ENCODE measurements at regions not wholly inside any gene's neighbourhood (a gene's known extent, or its start where the extent isn't known, plus 50 kb on each side); places are given as distances from the start of the nearest gene placed in this dataset.
"Not testable (repeated sequence)": the region's sequence is repeated elsewhere in the genome, so short reads cannot be mapped to it uniquely, and the experiment has no call there.

DNA sequence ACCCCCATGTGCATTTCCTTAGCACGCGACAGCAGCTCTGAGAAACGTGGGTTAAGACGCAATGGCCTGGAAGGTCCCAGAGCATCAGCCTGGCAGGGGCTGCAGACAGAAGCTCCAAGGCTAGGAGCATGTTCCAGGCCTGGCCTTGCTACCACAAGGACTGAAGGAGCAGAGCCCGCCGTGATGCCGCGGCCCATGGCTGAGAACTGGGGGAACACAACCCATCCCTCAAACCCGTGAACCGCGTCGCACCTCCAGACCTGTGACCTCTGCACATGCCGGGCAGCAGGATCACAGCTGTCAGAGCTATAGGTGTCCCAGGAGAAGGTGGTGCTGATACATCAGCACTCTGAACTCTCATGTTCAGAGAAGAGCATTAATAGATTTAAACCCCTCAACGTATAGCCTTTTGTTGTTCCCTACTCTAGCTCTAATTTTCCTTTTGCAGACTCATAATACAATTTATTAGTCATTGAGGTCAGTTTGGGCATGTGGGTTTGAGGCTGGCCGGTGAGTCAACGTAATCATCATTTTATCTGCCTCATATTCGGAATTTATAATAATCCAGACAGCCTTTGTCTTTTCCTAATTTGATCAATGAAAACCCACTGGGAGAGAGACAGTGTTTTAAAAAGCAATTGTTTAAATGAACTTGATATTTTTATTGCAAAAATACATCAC, 222.5 kb upstream of the TCERG1L start:
- no peak for DNase-seq

- no peak for DNase-seq
Observed at GRCh38 chr10:131534836-131535235, 223.3 kb upstream of the TCERG1L start.

DNA sequence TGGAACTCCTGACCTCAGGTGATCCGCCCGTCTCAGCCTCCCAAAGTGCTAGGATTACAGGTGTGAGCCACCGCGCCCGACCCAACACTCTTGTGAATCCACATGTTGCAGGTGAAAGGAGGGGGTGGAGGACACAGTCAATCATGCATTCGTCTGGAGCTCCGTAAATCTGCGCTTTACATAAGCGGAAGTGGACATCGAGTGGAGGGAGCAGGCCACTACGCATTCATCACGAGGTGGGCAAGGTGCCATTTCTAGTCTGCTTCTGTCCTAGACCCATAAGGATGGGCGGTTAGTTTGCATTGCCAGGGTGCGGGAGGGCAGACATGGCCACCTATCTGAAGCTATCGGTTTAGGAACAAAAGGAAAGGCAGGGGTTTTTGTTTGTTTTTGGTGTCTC, 225.2 kb upstream of the TCERG1L start:
- no peak for DNase-seq

DNA sequence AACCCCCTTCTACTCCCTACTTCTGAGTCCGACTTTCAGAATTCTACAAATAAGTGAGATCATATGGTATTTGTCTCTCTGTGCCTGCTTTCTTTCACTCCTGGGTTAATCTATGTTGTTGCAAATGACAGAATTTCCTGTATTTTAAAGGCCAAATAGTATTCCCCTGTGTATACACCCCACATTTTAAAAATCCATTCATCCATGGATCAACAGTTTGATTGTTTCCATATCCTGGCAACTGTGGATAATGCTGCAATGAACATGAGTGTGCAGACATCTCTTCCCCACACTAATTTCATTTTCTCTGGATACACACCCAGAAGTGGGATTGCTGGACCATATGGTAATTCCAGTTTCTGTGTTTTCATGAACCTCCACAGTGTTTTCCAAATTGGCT, 225.8 kb upstream of the TCERG1L start:
- no peak for DNase-seq

- DNase-seq = no peak
Observed at GRCh38 chr10:131544495-131544894, 233.0 kb upstream of the TCERG1L start.

DNA sequence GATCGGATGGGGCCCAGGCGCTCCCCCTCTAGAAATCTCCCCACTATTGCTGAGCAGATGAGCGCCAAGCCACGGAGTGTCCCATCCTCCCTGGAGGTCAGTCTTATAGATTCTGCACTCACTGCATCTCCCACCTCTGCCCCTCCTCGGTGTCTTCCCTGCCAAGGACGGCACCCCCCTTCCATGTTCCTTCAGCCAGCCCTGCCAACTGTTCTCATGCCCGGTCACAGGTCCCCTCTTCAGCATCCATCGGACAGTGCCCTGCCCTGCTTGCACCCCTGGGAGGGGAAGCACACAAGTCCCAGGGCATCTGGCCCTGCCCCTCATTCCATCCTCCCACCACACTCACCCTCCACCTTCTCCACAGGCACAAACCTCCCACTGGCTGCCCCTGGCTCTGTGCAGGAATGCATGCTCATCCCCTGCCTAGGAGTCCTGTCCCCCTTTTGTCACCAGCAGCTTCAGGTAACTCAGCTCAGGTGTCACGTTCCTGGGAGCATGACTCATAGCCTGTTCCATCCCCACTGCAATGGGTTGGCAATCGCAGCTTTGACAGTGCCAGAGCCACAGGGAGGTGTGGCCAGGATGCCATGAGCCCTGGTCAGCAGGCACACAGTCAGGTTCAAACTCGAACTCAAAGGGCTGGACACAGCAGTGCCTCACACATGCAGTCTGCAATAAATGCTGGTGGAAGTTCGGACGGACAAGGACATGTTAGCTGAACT, 234.7 kb upstream of the TCERG1L start:
- DNase-seq = no peak

GRCh38 chr10:131547129-131547799, 235.7 kb upstream of the TCERG1L start:
- no peak for DNase-seq

- no peak for DNase-seq
Observed at GRCh38 chr10:131548176-131548575, 236.7 kb upstream of the TCERG1L start.

- no peak for DNase-seq
Observed at GRCh38 chr10:131549116-131549515, 237.6 kb upstream of the TCERG1L start.

DNA sequence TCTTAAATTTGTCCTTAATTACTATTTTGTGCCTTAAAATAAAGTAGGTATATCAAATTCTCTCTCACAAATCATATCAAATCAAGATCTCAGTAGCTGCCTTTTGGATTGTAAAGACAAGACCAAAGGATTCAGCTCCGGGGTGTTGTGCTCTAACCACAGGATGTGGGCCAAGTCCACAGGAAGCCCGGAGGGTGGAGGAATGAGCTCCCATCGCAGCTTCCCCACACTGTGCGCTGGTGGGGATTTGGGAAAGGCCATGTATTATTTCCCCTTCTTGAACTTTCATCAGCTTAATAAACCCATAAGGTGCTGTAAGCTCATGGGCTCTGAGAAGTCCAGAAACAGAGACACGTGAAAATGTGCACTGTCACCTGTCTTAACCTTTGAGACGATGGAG, 241.6 kb upstream of the TCERG1L start:
- DNase-seq = no peak

DNA sequence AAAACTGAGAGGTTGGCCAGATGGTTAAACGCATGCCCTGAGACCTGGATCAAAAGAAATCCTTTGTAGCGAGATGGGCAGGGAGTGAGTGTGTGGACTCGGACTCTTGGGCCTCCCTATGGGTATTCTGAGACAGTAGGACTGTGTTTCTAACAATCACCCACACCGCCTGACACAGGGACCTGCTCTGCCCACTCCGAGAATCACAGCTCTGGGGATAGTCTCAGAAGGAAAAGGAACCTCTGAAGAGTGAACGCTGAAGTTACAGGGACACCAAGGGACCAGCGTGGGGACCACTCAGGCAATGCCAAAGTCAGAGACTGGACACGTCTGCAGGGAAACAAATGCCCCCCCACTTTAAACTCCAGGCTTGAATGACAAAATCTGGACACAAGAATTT, 242.1 kb upstream of the TCERG1L start:
- no peak for DNase-seq

DNA sequence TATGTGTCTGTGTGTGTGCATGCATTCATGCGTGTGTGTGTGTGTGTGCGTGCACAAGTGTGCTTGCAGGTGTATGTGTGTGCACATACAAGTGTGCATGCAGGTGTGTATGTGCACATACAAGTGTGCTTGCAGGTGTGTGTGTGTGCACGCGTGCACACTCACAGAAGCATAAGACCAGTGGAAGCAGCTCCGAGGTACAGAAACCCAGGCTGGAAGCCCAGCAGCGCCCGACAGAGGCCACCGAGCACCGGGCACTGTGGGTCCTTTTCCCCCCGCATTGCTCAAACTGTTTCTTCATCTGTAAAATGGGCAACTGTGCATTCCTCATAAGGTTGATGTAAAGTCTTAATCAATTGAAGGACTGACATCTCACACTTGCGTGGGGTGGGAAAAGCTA, 243.3 kb upstream of the TCERG1L start:
- DNase-seq = no peak

DNA sequence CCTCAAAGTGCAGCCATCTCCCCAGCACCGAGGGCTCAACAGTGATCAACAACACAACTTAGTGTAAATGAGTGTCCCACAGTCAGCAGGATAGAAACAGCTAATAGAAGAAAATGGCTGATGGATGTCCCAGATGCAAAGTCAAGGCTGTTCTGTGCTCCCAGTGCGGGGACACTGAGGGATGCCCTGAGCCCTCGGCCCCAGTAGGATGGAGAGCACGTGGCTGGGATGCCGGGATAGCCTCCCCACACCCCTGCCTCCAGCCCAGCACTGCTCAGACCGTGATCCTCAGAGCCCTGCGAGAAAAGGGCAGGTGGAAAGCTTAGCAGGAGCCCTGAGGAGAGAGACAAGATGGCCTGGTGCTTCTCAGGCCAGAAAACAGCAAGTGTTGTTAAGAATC, 243.9 kb upstream of the TCERG1L start:
- DNase-seq = no peak

DNA sequence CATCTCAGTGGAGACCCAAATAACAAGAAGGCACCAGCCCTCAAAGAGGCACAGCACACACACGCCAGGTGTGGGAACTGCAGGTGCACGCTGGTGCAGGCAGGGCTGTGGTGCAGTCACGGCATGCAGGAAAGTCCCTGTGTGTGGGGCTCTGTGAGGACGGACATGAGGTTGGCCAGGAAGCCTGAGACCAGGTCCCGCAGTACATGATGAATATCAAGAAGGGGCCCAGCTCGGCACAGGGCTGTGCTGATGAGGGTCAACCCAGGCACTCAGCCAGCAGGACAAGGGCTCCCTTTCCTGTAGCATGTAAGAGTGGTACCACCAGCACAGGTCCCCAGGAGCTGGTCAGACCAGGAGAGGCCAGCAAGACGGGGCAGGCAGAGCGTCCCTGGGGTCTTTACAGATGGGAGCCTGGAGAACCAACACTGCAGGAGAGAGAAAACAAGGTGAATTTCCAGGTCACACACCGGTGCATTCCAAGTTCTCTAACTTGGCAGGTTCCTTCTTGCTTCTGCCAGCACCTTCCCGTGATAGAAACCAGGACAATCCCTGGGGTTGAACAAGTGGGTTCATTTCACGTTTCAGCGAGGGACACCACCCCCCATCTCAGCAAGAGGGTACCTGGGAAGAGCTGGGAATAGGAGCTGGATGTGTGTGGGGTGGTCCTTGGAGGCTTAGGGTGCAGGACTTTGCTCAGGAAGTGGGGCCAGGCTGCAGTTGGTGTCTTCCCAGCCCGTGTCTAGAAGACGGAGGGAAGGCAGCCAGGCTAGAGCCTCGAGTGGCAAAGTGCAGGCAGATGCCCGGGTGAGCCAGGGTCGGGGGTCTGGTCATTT, 244.8 kb upstream of the TCERG1L start:
- DNase-seq = no peak

- no peak for DNase-seq
Observed at GRCh38 chr10:131556897-131557495, 245.5 kb upstream of the TCERG1L start.

- not testable (repeated sequence) for DNase-seq
Observed at GRCh38 chr10:131557956-131558355, 246.4 kb upstream of the TCERG1L start.

- DNase-seq = no peak
Observed at GRCh38 chr10:131559450-131559911, 248.0 kb upstream of the TCERG1L start.

GRCh38 chr10:131560166-131560565, 248.6 kb upstream of the TCERG1L start:
- no peak for DNase-seq

DNA sequence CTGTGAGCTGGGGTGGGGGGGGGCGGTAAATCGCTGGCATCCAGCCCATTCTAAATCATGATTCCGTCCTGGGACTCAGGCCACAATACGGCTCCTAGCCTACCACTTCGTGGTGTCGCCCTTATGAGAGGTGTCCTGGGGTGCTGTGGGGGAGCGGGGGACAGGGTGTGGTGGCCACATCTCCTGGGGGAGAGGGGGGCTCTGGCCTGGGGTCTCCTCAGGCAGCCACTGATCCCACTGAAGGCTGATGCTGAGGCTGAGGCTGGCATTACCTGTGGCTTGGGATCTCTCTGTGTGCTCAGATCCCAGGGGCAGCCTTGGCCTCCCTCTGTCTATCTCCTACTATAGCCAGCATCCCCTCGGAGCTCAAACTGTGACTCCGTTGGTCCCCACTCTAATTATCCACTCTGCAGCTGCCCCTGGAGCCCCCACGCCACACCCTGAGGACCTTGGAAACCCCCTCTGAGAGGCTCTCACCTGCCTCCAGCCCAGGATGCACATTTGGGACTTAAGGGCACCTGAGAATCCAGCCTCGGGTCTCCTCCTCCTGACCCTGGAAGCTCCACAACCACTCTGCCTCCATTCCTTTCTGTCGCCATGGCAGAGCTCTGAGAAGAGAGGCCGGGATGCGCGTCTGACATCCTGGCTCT, 249.3 kb upstream of the TCERG1L start:
- DNase-seq = no peak

DNA sequence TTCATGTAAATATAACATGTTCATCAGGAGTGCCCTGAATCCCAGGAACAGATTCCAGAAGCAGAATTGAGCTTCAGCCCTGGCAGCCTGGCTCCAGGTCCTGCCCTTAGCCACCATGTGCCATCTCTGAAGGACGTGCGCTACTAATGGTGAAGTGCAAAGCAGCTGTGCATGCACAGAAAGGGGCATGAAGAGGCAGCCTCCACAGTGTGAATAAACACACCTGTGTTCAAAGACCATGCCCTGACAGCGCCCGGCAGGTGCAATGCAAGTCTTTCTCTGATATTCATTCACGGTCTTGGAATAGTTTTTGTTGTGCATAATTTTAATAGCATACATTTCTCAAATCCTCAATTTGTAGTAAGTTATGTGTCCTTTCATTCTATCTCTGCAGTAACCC, 250.4 kb upstream of the TCERG1L start:
- DNase-seq = no peak

- DNase-seq = no peak
Observed at GRCh38 chr10:131563411-131563810, 251.9 kb upstream of the TCERG1L start.

All from stimulated activated CD8-positive, alpha-beta memory T cell treated with anti-CD3 and anti-CD28 coated beads, Interleukin-4, amount 100 ng/mL, for 48 hours (primary cell).